GM13976 (cell line): ENCODE measurements at regions not wholly inside any gene's neighbourhood (a gene's known extent, or its start where the extent isn't known, plus 50 kb on each side); places are given as distances from the start of the nearest gene placed in this dataset.

Experiments
- DNase-seq: peaks from one replicate; pipeline ENCODE4 v3.0.0; 2012; ENCODE audit warnings: low spot score
- in situ Hi-C: fragments of 300-500 bp; cut with MboI; formaldehyde crosslinking; loops from one replicate; pipeline ENCODE4 v1.12.0; 2022; ENCODE audit warnings: low sequenced_read_pairs, mixed read lengths, inconsistent platforms; ENCODE audit not compliant: unreplicated experiment
- TF ChIP-seq, protein P1 (sequence below): IDR thresholded peaks from 2 replicates; pipeline ENCODE4 v1.5.1; 2012; ENCODE audit warnings: borderline replicate concordance, mild to moderate bottlenecking; ENCODE audit not compliant: insufficient read depth; ENCODE audit errors: extremely low read depth, missing control alignments, control extremely low read depth

GRCh38 chr10:3411044-3411443 is 238.5 kb upstream of the PITRM1 start:
- DNase-seq, result no peak
- TF ChIP-seq, protein P1, sequence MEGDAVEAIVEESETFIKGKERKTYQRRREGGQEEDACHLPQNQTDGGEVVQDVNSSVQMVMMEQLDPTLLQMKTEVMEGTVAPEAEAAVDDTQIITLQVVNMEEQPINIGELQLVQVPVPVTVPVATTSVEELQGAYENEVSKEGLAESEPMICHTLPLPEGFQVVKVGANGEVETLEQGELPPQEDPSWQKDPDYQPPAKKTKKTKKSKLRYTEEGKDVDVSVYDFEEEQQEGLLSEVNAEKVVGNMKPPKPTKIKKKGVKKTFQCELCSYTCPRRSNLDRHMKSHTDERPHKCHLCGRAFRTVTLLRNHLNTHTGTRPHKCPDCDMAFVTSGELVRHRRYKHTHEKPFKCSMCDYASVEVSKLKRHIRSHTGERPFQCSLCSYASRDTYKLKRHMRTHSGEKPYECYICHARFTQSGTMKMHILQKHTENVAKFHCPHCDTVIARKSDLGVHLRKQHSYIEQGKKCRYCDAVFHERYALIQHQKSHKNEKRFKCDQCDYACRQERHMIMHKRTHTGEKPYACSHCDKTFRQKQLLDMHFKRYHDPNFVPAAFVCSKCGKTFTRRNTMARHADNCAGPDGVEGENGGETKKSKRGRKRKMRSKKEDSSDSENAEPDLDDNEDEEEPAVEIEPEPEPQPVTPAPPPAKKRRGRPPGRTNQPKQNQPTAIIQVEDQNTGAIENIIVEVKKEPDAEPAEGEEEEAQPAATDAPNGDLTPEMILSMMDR, result no peak
- in situ Hi-C loops, result no loop called here

- in situ Hi-C loops, result no loop called here
- no peak for DNase-seq
- TF ChIP-seq, protein P1, result no peak
These were observed 237.3 kb upstream of the PITRM1 start for GRCh38 chr10:3409928-3410327.

DNA sequence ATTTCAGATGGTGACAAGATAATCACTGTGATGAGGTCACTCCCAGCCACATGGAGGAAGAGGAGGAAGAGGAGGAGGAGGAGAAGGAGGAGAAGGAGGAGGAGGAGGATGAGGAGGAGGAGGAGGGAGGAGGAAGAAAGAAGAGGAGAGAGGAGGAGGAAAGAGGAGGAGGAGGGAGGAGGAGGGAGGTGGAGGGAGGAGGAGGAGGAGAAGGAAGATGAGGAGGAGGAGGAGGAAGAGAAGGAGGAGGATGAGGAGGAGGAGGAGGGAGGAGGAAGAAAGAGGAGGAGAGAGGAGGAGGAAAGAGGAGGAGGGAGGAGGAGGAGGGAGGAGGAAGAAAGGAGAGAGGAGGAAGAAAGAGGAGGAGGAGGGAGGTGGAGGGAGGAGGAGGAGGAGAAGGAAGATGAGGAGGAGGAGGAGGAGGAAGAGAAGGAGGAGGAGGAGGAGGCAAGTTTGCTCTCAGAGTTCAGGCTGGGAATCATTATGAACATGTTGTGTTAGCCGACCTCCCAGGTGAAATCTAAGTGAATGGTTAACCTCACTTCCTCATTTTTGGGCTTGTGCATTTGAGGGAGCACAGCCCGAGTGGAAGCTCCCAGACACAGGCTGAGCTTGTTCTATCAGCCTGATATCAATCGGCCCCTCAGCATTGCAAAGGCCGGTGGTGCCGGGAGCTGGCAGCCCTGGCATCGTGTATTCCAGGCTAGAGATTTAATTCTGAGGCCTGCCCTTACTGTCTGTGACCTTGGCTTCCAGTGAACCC is 236.2 kb upstream of the PITRM1 start:
- TF ChIP-seq, protein P1, result no peak
- in situ Hi-C loops, result no loop called here
- no peak for DNase-seq

GRCh38 chr10:3407208-3407607 is 234.6 kb upstream of the PITRM1 start:
- no peak for DNase-seq
- TF ChIP-seq, protein P1, result no peak
- in situ Hi-C loops, result no loop called here

DNA sequence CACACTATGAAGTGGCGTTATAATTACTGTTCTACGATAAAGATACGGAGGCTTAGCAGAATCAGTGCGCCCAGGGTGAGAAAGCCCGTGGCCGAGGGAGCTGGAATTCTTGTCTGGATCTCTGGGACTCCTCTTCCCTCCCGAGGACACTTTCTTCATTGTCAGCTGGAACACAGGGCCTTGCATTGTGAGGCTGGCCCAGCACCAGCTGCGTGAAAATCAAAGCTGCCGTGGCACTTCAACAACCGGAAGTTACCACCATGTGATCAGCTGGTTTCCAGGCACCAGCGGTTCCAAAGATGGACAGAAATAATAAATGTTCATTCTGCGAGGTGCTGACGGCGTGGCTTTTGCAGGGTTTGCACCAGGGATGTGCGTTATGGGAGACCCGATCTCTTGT is 234.0 kb upstream of the PITRM1 start:
- TF ChIP-seq, protein P1, result no peak
- DNase-seq, result no peak
- in situ Hi-C loops, result no loop called here

GRCh38 chr10:3404381-3404780 is 231.8 kb upstream of the PITRM1 start:
- TF ChIP-seq, protein P1, result no peak
- in situ Hi-C loops, result no loop called here
- DNase-seq, result no peak

DNA sequence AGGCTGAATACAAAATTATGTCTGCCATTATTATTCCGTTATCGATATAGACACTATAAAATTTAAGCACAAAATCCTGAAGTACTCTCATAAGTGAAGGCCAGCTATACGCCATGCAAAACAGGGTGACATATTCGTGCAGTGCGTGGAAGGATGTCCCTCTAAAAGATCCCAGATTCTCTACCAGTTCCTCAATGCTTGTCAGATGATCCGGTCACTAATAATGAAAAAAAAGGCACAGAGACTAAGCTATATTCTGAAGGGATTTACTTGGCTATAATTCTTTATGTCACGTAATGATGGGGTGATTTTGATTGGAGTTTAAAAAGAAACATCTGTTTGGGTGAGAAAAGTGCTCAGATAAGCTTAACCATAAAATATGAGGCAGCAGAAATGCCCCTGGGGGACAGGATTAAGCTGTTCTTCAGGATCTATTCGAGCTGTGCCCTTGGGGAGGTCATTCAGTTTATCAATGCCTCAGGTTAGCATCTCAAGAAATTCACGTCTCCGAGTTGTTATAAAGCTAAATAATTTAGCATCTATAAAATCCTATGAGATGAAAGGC is 229.7 kb upstream of the PITRM1 start:
- no peak for DNase-seq
- TF ChIP-seq, protein P1, result no peak
- in situ Hi-C loops, result no loop called here
